DOHH2 (cell line): ENCODE measurements at regions not wholly inside any gene's neighbourhood (a gene's known extent, or its start where the extent isn't known, plus 50 kb on each side); places are given as distances from the start of the nearest gene placed in this dataset.

Experiments used
- H3F3A ChIP-seq: fragments of 200-600 bp; sonication (generic), shearing (Covaris generic); 2 replicates; pipeline ENCODE4 v1.6.0; 2016; ENCODE audit warnings: antibody characterized with exemption, mild to moderate bottlenecking; ENCODE audit not compliant: control insufficient read depth, insufficient read depth
- H3K27ac ChIP-seq: fragments of 200-600 bp; sonication (generic); 2 replicates; pipeline ENCODE4 v1.5.1; 2014; ENCODE audit warnings: low read depth, mild to moderate bottlenecking, low read length, moderate library complexity
- H3K27me3 ChIP-seq: fragments of 200-600 bp; sonication (generic); 2 replicates; pipeline ENCODE4 v1.6.1; 2014; ENCODE audit warnings: mild to moderate bottlenecking, low read length, mixed read lengths; ENCODE audit not compliant: control insufficient read depth
- H3K36me3 ChIP-seq: fragments of 200-600 bp; sonication (generic); 2 replicates; pipeline ENCODE4 v1.6.1; 2014; ENCODE audit warnings: mild to moderate bottlenecking, low read length, moderate library complexity, mixed read lengths; ENCODE audit not compliant: control insufficient read depth
- H3K4me1 ChIP-seq: fragments of 200-600 bp; sonication (generic); 2 replicates; pipeline ENCODE4 v1.6.1; 2014; ENCODE audit warnings: mild to moderate bottlenecking, low read length, mixed read lengths; ENCODE audit not compliant: control insufficient read depth
- H3K4me2 ChIP-seq: fragments of 200-600 bp; sonication (generic); 2 replicates; pipeline ENCODE4 v1.6.0; 2014; ENCODE audit warnings: mild to moderate bottlenecking, low read length, moderate library complexity
- H3K4me3 ChIP-seq: fragments of 200-600 bp; sonication (generic); 2 replicates; pipeline ENCODE4 v1.5.1; 2014; ENCODE audit warnings: mild to moderate bottlenecking, low read length, mixed read lengths
- H3K79me2 ChIP-seq: fragments of 200-600 bp; sonication (generic); 2 replicates; pipeline ENCODE4 v1.6.1; 2014; ENCODE audit warnings: mild to moderate bottlenecking, low read length, mixed read lengths; ENCODE audit not compliant: control insufficient read depth
- H3K9me2 ChIP-seq: fragments of 200-600 bp; sonication (generic); replicated peaks from 2 replicates; pipeline ENCODE4 v1.6.1; 2014; ENCODE audit warnings: mild to moderate bottlenecking, low read length, mixed read lengths; ENCODE audit not compliant: control insufficient read depth
- H3K9me3 ChIP-seq: fragments of 200-600 bp; sonication (generic); 2 replicates; pipeline ENCODE4 v1.6.1; 2014; ENCODE audit warnings: antibody characterized with exemption, low read length, mixed read lengths; ENCODE audit not compliant: control insufficient read depth, insufficient read depth
- H4K20me1 ChIP-seq: fragments of 200-600 bp; sonication (generic); 2 replicates; pipeline ENCODE4 v1.6.0; 2014; ENCODE audit warnings: low read depth, mild to moderate bottlenecking, antibody characterized with exemption, low read length, moderate library complexity; ENCODE audit not compliant: control insufficient read depth, insufficient read depth
- CTCF ChIP-seq: fragments of 200-600 bp; sonication (generic); IDR thresholded peaks from one replicate; pipeline ENCODE4 v1.5.1; 2014; ENCODE audit warnings: antibody characterized with exemption, mild to moderate bottlenecking, low read depth, low read length; ENCODE audit not compliant: poor library complexity, severe bottlenecking
- EZH2phosphoT487 ChIP-seq: fragments of 200-600 bp; sonication (generic); IDR thresholded peaks from 2 replicates; pipeline ENCODE4 v1.6.1; 2017; ENCODE audit warnings: borderline replicate concordance, mild to moderate bottlenecking, antibody characterized with exemption, low read length, moderate library complexity, mixed read lengths

- Histone ChIP-seq H3K4me3 (no peak overlapping the region), H3F3A (no peaks in the 10 kb centered on the region), H3K27ac (no peak overlapping the region), H3K27me3 (no peaks in the 10 kb centered on the region), H3K79me2 (no peaks in the 10 kb centered on the region), H3K36me3 (no peaks in the 10 kb centered on the region), H3K9me3 (no peaks in the 10 kb centered on the region), H3K4me1 (no peaks in the 10 kb centered on the region), H3K4me2 (no peak overlapping the region), H3K9me2 (no peaks in the 10 kb centered on the region), H4K20me1 (no peaks in the 10 kb centered on the region)
- no peak for TF ChIP-seq EZH2phosphoT487
- TF ChIP-seq CTCF = no peak
These were observed 220.9 kb upstream of the SFRP2 start for GRCh38 chr4:154009788-154010187.

- no peaks in the 10 kb centered on the region for H3K9me3 ChIP-seq
- no peaks in the 10 kb centered on the region for H3K79me2 ChIP-seq
- H3K9me2 ChIP-seq = no peaks in the 10 kb centered on the region
- no peaks in the 10 kb centered on the region for H4K20me1 ChIP-seq
- no peaks in the 10 kb centered on the region for H3F3A ChIP-seq
- H3K36me3 ChIP-seq = no peaks in the 10 kb centered on the region
- no peak overlapping the region for H3K4me3 ChIP-seq
- H3K4me2 ChIP-seq = no peak overlapping the region
- H3K4me1 ChIP-seq = no peaks in the 10 kb centered on the region
- no peak for TF ChIP-seq EZH2phosphoT487
- no peak for TF ChIP-seq CTCF
- H3K27me3 ChIP-seq = no peaks in the 10 kb centered on the region
- no peak overlapping the region for H3K27ac ChIP-seq
These were observed 220.3 kb upstream of the SFRP2 start for GRCh38 chr4:154009191-154009590.

- H3K79me2 ChIP-seq = no peaks in the 10 kb centered on the region
- H3K4me2 ChIP-seq = no peak overlapping the region
- TF ChIP-seq EZH2phosphoT487 = no peak
- no peak for TF ChIP-seq CTCF
- H3K27me3 ChIP-seq = no peaks in the 10 kb centered on the region
- H4K20me1 ChIP-seq = no peaks in the 10 kb centered on the region
- H3K27ac ChIP-seq = no peak overlapping the region
- no peaks in the 10 kb centered on the region for H3K36me3 ChIP-seq
- H3K9me2 ChIP-seq = no peaks in the 10 kb centered on the region
- H3K4me3 ChIP-seq = no peak overlapping the region
- H3F3A ChIP-seq = no peaks in the 10 kb centered on the region
- no peaks in the 10 kb centered on the region for H3K4me1 ChIP-seq
- H3K9me3 ChIP-seq = no peaks in the 10 kb centered on the region
These were observed 216.3 kb upstream of the SFRP2 start for GRCh38 chr4:154005171-154005520.
